Astrocyte of the spinal cord (primary cell): ENCODE measurements at regions not wholly inside any gene's neighbourhood (a gene's known extent, or its start where the extent isn't known, plus 50 kb on each side); places are given as distances from the start of the nearest gene placed in this dataset.
A peak's percentile ranks its signal among the peaks of the same experiment; 100 is the strongest.

ENCODE experiments used
- DNase-seq: peaks from one replicate; pipeline ENCODE4 v3.0.0; 2011; ENCODE audit warnings: low read depth, low spot score
- H3K4me3 ChIP-seq: 2 replicates; pipeline ENCODE4 v1.5.1; 2011; ENCODE audit warnings: low read depth, mild to moderate bottlenecking, low read length, moderate library complexity
- CTCF ChIP-seq: IDR thresholded peaks from 2 replicates; pipeline ENCODE4 v1.5.1; 2012; ENCODE audit warnings: low read depth, mild to moderate bottlenecking, low read length, inconsistent platforms
- in situ Hi-C: cut with HindIII; loops from 2 replicates; pipeline ENCODE4 v1.10.0; 2017; ENCODE audit warnings: low sequenced_read_pairs

- in situ Hi-C loops = no loop called here
- no peak for TF ChIP-seq CTCF
- no peak overlapping the region for H3K4me3 ChIP-seq
- DNase-seq = no peak
Observed at GRCh38 chr1:242797856-242798255, 273.4 kb upstream of the PLD5 start.

- TF ChIP-seq CTCF = no peak
- no peak for DNase-seq
- in situ Hi-C loops = no loop called here
- no peak overlapping the region for H3K4me3 ChIP-seq
Observed at GRCh38 chr1:242788771-242789170, 264.3 kb upstream of the PLD5 start.

GRCh38 chr1:242787968-242788367 lies 263.5 kb upstream of the PLD5 start:
- no peak for TF ChIP-seq CTCF
- in situ Hi-C loops = no loop called here
- H3K4me3 ChIP-seq = no peak overlapping the region
- no peak for DNase-seq

- in situ Hi-C loops = no loop called here
- DNase-seq = peak; percentile 61
- no peak overlapping the region for H3K4me3 ChIP-seq
- no peak for TF ChIP-seq CTCF
Observed at GRCh38 chr1:242784807-242785206, 260.3 kb upstream of the PLD5 start.

- in situ Hi-C loops = no loop called here
- H3K4me3 ChIP-seq = no peak overlapping the region
- TF ChIP-seq CTCF = no peak
- DNase-seq = no peak
Observed at GRCh38 chr1:242784084-242784483, 259.6 kb upstream of the PLD5 start.

- no peak overlapping the region for H3K4me3 ChIP-seq
- DNase-seq = no peak
- TF ChIP-seq CTCF = no peak
- in situ Hi-C loops = no loop called here
Observed at GRCh38 chr1:242774256-242774655, 249.8 kb upstream of the PLD5 start.

DNA sequence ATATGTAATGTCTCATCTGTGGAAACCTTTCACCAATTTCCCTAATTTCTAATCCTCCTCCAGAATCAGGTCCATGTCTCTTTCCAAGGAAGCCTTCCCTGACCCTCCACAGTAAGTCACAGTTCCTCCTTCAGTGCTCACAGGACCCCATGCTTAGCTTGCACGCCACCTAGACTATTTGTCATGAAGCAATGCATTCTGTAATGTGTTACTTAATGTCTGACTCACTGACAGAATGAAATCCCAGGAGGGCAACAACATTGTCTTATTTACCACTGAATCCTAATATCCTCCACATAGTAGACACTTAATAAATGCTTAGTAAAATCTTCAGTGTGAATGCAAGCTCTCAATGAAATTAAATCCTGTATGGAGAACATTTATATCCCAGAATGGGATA lies 245.9 kb upstream of the PLD5 start:
- in situ Hi-C loops = no loop called here
- no peak overlapping the region for H3K4me3 ChIP-seq
- no peak for TF ChIP-seq CTCF
- no peak for DNase-seq
